NCI-H1694 (cell line): ENCODE measurements at regions not wholly inside any gene's neighbourhood (a gene's known extent, or its start where the extent isn't known, plus 50 kb on each side); places are given as distances from the start of the nearest gene placed in this dataset.

Experiments used
- DNase-seq: peaks from one replicate; lab custom pipeline; 2025; lab: John Stamatoyannopoulos, UW

DNA sequence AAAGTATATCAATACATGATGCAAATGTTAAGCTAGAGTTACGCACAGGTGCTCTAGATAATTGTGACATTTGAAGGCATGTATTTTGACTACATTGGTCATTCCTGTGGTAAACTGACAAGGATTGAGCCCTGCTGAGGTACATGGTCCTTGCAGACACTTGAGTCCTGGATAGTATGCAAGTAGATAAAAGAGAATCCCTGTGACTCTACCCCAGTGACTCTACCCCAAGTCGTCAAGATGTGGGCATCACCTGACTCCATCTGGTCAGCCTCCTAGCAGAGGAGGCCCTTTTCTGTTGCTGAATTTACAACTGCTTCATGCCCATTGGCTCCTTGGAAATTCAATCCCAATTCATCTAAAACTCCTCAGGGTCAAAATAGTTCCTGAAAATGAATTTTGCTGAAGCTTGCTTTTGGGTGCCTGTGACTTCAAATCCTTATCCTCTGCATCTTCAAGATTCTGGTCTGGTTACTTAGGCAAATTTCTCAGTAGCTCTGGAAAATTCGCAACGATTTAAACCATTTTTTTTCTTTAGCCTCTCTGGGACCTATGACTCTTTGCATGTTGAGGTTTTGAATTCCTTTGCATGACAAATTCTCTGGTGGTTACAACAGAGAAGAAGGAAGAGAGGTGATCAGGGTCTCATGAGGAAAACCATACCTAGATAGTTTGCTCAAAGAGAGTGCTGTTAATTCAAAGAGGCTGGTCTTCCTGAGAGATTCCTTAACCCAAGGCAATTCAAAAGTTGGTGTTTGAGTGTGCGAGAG is 422.1 kb downstream of the FGF9 start:
- no peak for DNase-seq

DNA sequence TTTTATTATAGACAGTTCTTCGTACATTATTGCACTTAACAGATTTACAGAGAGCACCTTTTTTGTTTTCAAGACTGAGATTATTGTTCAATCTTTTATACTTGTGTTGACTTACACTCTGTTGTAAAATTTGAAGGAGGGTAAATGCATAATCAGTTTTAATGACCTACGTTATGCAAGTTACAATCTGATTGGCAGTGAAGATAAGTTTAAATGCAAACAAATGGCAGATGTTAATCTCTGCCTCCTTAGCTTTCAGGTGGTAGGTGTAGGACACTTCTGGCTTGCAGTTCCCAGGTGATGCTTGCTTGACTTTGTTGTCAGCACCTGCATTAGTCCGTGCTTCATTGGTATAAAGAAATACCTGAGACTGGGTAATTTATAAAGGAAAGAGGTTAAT is 424.9 kb downstream of the FGF9 start:
- DNase-seq: no peak

DNA sequence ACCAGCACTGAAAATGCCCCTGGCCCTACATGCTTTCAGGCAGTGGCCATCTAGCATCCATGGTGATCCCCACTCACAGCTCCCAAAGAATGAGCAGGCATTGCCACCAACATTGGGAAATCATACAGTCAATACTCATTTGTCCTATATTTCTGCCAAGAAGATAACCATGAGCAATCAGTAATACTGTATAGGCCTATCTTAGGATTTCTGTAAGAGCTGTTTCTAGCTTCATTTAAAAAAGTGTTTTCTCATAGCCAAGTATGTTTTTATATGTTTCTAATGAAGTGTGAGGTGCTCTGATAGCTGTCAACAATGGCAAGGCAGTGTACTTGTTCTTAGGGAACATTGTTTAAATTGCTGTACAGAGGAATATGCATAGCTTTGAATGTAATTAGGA is 428.7 kb downstream of the FGF9 start:
- no peak for DNase-seq

DNA sequence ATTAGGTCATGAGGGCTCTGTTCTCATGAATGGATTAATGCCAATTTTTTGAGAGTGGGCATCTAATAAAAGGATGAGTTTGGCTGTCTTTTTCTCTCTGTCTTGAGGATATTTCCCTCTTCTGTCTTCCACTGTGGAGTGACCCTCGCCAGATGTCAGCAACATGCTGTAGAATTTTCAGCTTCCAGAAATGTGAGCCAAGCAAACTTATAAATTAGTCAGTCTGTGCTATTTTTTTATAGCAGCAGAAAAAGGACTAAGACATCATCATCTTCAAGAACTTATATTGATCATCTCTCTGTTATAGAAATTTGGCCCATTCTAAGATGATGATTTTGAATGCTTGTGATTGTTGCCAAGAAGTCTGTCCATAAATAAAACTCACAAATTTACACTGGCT is 431.4 kb downstream of the FGF9 start:
- no peak for DNase-seq

DNA sequence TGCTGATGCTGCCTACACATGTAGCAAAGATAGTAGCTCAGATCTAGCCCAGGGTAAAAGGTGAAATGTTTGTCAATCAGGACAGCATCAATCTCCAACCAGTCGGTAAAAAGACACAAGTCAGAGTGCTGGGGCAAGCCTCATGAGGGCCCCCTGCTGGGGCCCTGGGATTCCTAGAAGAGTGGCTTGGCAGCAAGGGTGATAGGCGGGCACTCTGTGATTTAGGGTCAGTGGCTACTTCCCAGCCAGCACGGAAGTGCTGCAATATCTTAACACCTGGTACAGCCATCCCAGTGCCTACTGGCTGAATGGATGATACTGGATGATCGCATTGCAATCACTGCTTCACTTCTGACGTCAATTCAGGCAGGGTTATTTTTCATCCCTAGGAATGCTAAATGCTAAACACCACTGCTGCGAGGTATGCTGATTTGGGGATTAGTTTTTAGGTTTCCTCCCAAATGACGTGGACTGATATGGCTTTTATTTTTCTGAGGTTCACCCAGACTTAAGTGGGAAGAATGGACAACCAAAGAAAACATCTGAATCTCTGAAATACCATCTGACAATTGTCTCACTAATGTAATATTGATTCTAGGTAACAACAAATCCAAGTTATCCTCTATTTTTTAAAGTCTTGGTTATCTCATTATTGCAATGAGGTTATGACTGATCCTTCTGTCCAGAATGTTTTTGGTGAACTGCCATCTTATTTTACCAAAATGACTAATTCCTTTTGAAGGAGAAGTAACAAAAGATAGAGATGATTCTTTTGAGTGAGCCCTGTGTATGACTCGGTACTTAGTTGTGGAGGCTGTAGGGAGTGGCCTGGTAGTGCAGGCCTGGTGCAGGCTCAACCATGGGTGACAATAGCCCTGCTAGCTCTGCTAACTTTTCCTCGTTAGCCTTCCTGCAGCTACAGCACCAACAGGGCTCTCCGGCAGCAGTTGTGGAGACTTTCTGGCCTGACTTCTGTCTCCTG is 432.5 kb downstream of the FGF9 start:
- DNase-seq: no peak

DNA sequence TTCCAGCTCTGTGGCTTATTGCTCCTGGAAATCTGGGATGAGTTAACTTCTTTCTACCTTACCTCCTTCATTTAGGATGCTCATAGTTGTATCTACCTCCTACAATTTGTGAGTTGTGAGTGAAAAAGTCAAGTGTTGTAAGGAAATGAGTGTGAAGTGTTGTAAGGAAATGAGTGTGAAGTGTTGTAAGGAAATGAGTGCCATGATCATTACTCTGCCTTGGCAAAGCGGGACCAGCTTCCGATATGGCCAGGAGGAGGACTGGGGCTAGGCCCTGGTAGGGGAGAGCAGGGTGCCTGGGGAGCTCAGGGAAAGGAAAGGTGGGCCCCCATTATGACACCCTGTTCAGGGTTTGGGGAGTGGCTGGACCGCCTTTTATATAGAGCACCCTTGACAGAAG is 435.2 kb downstream of the FGF9 start:
- no peak for DNase-seq

DNA sequence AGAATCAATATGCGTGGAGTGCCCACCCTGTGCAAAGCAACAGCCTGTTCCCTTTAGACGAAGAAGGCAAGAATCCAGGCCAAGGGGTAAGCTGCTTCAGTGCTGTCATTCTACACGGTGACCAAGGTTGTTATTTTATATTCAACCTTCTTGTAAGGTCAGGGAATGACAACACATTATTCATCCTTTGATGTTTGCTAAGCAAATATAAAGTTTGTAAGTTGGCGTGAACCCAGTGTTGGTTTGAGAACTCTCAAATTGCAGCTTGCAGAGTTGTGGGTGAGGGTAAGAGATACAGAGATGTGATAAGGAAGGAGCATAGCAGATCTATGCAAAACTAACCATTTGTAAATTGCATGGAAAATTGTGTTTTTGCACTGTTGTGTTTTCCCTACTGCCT is 436.7 kb downstream of the FGF9 start:
- no peak for DNase-seq

DNA sequence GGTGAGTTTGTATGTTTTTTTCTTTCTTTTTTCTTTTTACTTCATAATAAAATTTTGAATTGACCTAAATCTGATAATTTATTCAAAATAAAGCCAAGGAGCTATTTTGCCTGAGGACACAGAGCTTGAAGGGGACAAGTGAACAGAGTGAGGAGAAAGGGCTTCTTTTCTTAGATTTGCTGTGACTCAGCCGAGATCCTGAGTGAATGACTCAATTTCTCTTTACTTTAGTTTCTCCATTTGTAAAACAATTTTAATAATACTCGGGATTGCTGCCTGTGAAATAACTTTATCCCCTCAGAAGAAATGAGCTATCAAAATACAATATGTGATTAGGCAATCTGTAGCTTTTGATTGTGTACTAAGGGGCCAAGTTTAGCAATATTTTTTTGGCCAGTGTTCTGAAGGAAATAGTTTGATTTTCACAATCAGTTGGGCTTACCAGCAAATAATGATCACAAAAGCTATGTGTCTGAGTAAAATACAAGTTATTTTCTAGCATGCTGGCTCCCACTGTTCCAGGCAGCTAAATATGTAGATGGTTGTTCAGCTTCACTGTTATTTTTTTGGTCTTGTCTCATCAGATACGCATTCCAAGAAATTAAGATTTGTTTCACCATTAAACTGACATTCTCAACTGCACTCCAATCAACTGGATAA is 437.5 kb downstream of the FGF9 start:
- no peak for DNase-seq

DNA sequence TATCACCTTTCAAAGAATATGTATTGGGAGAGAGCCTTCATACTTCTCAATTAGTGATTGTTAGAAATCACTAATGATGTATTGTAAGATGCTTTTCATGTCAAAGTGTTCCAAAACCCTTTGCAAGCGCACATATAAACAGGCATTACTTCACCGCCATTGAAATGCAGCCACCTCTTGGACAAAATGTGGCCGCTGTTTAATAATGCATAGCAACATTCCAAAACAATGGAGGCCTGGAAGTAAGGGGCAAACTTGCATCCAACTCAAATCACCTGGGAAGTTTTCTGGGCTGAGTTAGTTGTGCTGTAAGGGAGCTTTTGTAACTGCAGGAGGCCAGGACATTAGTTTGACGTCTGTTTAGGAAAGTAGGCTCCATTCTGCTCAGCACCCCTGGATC is 438.1 kb downstream of the FGF9 start:
- DNase-seq: no peak

DNA sequence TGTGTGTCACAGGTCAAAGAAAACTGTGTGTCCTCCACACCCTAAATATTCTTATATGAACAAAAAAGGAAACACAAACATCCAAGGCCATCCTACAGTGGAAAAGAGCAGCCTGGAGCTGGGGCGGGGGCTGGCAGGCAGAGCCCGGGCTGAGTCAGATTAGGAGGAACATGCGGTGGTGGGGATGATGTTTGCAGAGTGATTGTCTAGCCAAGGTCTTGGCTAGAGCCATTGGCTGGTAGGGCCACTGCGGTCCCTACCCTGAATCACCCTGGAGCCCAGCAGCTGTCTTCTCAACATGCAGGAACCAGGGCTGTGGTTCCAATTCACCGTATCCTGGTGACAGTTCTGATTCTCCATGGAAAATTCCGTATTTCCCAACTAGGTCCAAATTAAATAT is 439.5 kb downstream of the FGF9 start:
- DNase-seq: no peak

DNA sequence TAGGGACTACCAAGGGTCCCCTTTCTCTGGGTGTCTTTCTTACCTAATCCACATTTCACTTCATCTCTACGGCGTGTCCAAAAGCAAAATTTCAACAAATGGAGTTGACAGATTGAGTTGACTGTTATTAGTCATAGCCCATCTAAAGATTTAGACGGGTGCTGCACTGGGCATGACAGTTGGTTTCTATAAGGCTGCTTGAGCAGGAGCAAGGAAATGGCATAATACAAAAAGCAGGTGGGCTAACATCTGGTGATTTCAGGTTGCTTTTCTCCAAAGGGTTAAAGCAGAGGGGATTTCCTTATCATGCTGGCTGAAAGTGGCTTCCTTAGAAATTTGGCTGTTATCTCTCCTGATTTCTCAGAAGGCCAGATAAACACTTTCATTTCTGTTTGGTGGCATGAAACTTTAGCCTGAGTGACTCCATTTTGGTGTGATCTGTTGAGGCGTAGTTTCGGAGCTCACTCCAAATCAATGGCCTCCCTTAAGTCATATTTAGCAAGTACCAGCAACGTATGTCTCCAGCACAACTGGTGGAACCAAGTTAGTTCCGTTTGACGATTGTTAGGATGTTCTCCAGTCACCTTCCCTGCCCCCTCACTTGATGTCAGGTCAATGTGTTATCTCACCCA is 440.4 kb downstream of the FGF9 start:
- no peak for DNase-seq

DNA sequence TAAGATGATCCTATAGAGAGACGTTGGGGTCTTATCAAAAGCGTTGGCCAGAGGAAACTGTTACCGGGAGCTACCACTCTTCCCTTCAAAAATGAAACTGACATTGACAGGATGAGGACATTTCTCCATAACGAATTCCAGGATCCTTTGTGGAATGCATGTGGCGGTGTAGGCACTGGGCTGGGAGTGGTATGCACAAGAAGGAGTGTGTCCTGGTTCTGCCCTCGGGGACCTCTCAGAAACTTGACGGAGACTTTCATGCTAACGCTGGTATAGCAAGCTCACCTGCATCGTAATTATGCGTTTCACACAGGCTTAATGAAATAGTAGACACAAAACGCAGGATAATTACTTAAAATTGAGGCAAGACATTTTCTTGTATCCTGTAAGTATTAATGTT is 441.1 kb downstream of the FGF9 start:
- no peak for DNase-seq

DNA sequence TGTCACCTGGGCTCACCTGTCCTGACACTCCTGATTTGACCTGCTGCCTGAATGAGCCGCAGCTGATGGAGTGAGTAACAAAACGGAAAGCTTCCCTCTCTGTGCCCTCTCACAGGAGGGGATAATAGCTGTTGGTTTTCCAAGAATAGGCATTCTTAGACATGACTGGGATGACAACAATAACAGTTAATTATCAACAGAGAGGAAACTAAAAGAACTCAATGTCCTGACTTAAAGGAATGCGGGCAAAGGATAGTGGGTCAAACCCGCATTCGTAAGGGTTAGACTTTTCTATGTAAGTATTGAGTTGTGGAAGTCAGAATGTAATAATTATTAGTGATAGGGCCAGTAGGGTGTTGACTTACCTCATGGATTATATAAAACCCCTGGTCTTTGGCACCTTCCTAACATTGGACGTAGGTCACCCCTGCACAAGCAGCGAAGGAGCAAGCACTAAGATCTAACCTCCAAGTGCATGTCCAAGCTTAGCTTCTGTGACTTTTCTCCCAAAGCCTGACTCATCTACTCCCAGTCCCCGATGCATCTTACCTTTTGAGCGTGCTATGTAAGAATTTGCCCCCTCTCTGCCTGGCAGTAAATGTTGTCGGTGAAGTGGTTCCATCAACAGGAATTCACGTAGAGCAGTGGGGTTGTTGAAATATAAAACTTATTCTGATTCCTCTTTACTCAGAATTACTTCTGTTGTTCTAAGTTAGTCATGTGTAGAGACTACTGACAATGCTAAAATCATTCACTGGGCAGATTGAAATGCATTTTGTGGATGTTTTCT is 442.3 kb downstream of the FGF9 start:
- DNase-seq: no peak

DNA sequence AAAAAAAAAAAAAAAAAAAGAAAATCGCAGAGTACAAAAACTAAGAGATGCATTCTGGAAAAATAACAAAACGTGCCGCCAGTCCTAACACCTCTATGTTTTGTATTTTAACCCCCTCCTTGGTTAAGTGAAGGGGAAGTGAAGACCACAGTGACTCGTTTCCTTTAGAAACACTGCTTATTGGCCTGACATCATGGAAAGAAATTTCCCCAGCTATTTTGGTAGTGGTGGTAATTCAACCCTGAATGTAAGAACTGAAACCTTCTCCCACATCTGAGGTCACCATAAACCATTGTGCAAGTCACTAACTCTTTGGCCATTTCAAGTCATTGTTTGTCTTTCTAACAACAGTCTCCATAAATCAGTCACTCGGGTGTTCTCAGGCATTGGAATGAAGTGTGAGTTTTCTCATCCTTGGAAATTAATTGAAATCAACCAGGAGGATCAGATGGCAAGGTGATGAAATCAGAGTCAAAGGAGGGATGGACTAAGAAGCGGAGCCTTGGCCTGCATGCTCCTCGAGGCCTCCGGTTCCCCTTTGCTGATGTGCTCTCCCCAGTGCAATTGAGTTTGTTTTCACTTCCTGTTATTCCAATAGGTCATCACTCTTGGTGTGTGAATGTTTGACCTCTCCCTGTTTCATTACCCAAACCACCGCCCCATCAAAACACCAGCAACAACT is 443.9 kb downstream of the FGF9 start:
- DNase-seq: no peak

DNA sequence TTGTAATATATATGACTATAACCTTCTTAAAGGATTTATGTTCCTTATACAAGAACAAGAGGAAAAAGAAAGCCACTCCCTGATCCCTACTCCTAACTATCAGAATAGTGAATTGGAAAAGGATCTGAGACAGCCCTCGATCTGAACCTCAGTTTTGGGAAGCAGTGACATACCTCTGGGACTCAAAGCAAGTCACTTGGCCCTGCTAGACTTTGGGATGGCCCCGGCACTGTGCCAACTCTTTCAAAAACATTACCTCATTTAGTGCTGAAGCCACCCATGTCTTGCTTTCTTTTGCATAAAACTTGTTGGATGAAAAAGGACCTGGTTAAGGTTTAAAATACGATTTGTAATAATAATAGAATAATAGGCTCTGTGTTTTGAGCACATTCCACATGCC is 447.3 kb downstream of the FGF9 start:
- DNase-seq: no peak

DNA sequence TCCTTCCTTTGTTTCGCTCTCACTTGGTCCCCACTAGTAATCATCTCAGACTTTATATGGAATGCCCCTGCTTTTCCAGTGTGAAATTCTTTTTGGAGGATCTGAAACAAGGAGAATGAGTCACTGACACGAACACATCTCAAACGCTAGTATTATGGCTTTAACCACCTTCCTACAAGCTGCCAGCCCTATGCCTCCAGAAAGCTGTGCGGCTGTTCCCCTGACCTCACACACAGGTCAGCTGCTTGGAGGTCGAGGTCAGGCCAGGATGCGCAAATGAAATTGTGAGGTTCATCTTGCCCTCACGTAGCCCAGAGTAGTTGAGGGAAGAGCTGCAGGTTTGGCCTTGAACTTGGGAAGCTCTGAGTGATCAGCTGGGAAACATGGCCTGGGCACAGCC is 449.8 kb downstream of the FGF9 start:
- no peak for DNase-seq

DNA sequence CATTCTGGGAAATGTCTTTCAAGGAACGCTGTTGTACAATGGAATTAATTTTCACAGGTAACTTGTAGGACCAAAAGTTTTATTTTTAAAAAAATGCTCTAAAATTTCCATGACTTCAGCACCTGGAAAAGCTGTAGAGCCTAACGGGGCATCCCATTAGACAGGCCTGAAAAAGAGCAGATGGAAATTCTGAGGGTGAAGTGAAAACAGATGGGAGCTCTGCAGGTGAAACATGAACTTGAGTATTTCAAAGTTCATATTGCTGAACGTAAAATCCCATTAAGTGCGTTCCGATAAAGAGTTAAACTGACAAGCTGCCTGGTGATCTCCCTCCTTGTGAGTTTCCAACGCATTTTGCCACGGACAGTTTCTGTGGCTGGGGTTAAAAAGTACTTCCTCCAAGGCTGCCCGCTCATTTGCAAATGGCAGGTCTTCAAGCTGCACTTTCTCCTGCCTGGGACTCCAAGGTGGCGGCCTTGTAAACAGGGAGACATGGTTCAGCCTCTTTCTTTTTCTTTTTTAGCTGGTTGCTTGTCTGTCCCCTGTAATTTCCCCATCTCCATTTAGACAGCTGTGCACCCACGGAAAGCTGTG is 450.4 kb downstream of the FGF9 start:
- DNase-seq: no peak

DNA sequence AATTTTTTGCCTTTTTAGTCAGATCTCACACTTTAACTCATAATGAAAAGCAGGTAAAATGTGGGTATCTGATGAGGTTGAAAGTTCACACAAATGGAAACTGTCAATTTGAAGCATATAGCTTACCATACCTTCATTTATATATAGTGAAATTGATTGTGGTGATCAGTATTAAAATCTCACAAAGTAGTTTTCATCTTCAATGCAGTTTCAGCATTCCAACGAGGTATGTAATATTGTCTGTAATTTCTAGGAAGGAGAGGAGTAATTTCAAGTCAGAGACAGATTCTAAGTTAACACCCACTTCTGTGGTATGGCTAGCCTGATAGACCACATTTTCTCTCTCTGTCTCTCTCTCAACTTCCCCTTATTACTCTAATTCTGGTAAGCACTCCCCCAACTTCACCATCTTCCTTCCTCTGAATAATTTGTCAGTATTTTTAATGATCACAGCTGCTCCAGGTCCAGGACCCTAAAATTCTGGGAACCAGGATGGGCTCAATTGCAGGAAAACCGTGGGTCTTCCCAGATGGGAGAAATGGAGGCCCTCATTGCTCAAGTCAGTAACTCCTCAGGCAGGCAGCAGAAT is 455.7 kb downstream of the FGF9 start:
- no peak for DNase-seq

DNA sequence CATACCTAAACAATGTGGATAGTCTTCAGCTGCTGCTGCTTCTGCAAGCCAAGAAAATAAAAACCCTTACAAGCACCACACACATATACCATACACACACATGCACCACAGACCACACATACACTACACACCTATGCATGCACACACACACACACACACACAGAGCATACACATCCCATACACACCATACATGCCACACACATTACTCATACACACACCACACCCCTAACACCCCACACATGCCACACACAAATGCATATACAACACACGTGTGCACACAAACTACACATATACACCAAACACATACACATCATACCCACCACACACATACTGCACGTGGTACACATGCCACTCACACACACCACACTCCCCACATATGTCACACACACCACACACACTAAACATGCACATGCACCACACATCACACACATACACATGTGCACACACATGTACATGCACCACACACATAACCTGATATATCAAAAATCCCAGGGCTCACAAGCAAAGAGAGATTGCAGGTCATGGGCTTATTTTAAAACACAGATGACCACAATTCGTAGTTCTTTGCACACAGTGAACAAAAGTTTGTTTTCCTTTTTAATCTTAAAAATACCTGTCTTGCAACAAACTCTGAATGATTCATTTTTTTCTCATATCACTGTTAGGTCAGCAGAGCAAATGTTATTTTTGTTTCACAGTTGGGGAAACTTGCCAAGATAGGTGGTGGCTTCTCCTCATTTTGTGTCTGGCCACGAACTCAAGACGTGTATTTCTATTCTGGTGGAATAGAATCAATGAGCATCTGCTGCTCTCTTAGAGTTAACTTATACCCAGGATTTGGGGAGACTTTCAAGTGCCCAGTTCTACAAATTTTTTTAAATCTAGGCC is 456.6 kb downstream of the FGF9 start:
- no peak for DNase-seq
